ENCODE measurements at regions not wholly inside any gene's neighbourhood (a gene's known extent, or its start where the extent isn't known, plus 50 kb on each side); places are given as distances from the start of the nearest gene placed in this dataset.
"Not testable (repeated sequence)": the region's sequence is repeated elsewhere in the genome, so short reads cannot be mapped to it uniquely, and the experiment has no call there.

DNA sequence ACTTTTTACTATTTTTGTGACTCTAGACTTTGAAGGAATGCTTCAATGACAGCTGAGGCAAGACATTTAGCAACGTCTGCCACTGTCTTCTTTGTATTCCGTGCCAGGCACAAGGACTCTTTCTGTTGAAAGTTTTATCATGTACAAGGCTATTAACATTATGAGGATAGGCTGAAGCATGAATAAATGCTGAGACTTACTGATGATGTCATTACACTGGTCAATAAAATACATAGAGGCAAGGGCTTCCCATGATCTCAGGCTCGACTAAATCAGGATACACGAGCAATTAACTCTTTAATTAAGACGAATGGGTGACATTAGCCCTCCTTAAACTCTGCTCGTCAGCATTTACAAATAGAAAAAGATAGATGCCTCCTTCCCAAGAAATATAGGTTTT, 1393.3 kb upstream of the WWC1 start:
- H3K4me3 Mint-ChIP-seq = no peak overlapping the region
- peaks cover 30% of the 10 kb centered on the region for H3K9me3 Mint-ChIP-seq
- H3K36me3 Mint-ChIP-seq (ENCODE audit: low read depth) = no peaks in the 10 kb centered on the region
- no peaks in the 10 kb centered on the region for H3K27me3 Mint-ChIP-seq (ENCODE audit: low read depth)
- H3K27ac Mint-ChIP-seq = no peak overlapping the region
- no peak for DNase-seq (ENCODE audit: low spot score)
- no peaks in the 10 kb centered on the region for H3K4me1 Mint-ChIP-seq (ENCODE audit: low read depth)

GRCh38 chr5:166899343-166899742, 1392.1 kb upstream of the WWC1 start:
- H3K4me1 Mint-ChIP-seq (ENCODE audit: low read depth) = no peaks in the 10 kb centered on the region
- no peak overlapping the region for H3K27ac Mint-ChIP-seq
- H3K27me3 Mint-ChIP-seq (ENCODE audit: low read depth) = no peaks in the 10 kb centered on the region
- H3K4me3 Mint-ChIP-seq = no peak overlapping the region
- no peaks in the 10 kb centered on the region for H3K36me3 Mint-ChIP-seq (ENCODE audit: low read depth)
- no peak for DNase-seq (ENCODE audit: low spot score)
- H3K9me3 Mint-ChIP-seq = peaks cover 25% of the 10 kb centered on the region

DNA sequence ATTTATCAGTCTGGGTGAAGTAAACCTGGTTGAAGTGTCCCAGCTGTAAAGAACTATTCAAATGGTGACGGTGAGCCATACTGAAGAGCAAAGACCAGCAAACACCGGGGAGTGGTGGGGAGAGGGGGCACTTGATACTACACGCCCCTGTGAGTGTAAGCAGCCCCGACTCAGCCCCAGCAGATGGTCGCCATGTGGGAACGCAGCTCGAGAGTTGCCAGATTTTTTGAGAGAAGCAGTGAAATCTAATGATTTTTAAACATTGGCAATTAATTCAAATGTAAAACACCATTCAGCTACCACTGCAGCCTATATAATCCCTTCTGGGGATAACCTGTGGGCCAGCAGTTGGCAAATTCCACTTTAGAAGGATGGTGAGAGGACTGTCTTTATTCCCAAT, 1386.9 kb upstream of the WWC1 start:
- no peak for DNase-seq (ENCODE audit: low spot score)
- Mint-ChIP-seq H3K9me3 (peaks cover 10% of the 10 kb centered on the region), H3K36me3 (ENCODE audit: low read depth) (no peaks in the 10 kb centered on the region), H3K4me1 (ENCODE audit: low read depth) (no peaks in the 10 kb centered on the region), H3K27ac (no peak overlapping the region), H3K4me3 (no peak overlapping the region), H3K27me3 (ENCODE audit: low read depth) (no peaks in the 10 kb centered on the region)

DNA sequence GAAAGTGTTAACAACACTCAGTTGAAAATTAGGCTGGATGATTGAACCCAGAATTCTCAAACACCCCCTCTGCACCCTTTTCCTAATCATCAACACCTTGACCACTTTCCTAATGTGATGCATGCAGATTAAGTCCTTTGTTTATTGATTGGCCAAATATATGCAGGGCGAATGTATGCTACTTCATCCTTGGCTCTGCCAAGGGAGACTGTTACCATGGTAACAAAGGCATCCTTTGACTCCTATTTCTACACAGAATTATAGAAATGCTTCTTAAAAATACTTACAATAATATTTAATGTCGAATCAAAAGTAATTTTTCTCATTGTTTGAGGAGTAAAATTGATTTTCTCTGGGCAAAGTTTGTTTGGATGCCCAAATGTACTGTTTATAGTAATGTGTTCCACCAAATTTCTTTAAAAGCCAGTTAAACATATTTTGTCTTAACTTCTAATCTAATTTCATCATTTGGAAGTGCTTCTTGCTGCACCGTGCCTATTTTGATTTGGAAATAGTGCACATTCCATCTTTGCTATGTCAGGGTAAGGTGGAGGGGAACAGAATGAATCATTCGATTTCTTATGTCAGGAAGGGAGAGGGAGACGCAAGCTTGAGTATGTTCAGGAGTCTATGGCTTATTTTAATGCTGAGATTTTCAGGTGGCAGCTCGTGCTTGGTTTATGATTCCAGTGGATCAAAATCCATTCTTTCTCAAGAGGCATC, 1384.3 kb upstream of the WWC1 start:
- H3K36me3 Mint-ChIP-seq (ENCODE audit: low read depth) = no peaks in the 10 kb centered on the region
- no peak overlapping the region for H3K27ac Mint-ChIP-seq
- peaks cover 8% of the 10 kb centered on the region for H3K9me3 Mint-ChIP-seq
- no peaks in the 10 kb centered on the region for H3K27me3 Mint-ChIP-seq (ENCODE audit: low read depth)
- no peak overlapping the region for H3K4me3 Mint-ChIP-seq
- H3K4me1 Mint-ChIP-seq (ENCODE audit: low read depth) = no peaks in the 10 kb centered on the region
- DNase-seq (ENCODE audit: low spot score) = no peak

GRCh38 chr5:166909040-166909439, 1382.4 kb upstream of the WWC1 start:
- Mint-ChIP-seq H3K27ac (no peak overlapping the region), H3K4me3 (no peak overlapping the region), H3K36me3 (ENCODE audit: low read depth) (no peaks in the 10 kb centered on the region), H3K9me3 (peaks cover 10% of the 10 kb centered on the region), H3K4me1 (ENCODE audit: low read depth) (no peaks in the 10 kb centered on the region), H3K27me3 (ENCODE audit: low read depth) (no peaks in the 10 kb centered on the region)
- DNase-seq (ENCODE audit: low spot score) = no peak

- no peak overlapping the region for H3K27ac Mint-ChIP-seq
- no peak for DNase-seq (ENCODE audit: low spot score)
- H3K4me1 Mint-ChIP-seq (ENCODE audit: low read depth) = no peaks in the 10 kb centered on the region
- no peaks in the 10 kb centered on the region for H3K36me3 Mint-ChIP-seq (ENCODE audit: low read depth)
- peaks cover 17% of the 10 kb centered on the region for H3K9me3 Mint-ChIP-seq
- no peak overlapping the region for H3K4me3 Mint-ChIP-seq
- no peaks in the 10 kb centered on the region for H3K27me3 Mint-ChIP-seq (ENCODE audit: low read depth)
Observed at GRCh38 chr5:166909926-166910325, 1381.5 kb upstream of the WWC1 start.

DNA sequence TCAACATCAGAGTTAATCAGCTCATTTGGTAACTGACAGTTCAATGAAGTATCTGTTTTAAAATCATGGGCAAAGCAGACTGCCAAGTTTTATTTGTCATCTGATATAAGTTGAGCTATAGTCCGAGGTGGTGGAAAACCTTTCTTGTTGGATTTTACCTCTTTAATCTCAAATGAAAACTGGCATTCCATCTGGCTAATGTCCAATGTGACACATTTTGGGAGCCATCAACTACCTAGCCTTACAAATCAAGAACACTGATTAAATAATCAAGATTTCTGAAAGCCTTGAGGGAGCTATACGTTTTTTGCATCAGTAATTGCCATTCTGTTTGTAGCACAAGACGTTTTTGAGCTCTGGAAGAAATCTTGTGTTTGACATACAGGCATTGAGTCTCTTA, 1380.5 kb upstream of the WWC1 start:
- no peak for DNase-seq (ENCODE audit: low spot score)
- no peak overlapping the region for H3K4me3 Mint-ChIP-seq
- no peaks in the 10 kb centered on the region for H3K4me1 Mint-ChIP-seq (ENCODE audit: low read depth)
- no peaks in the 10 kb centered on the region for H3K27me3 Mint-ChIP-seq (ENCODE audit: low read depth)
- no peaks in the 10 kb centered on the region for H3K36me3 Mint-ChIP-seq (ENCODE audit: low read depth)
- H3K9me3 Mint-ChIP-seq = peaks cover 17% of the 10 kb centered on the region
- H3K27ac Mint-ChIP-seq = no peak overlapping the region

DNA sequence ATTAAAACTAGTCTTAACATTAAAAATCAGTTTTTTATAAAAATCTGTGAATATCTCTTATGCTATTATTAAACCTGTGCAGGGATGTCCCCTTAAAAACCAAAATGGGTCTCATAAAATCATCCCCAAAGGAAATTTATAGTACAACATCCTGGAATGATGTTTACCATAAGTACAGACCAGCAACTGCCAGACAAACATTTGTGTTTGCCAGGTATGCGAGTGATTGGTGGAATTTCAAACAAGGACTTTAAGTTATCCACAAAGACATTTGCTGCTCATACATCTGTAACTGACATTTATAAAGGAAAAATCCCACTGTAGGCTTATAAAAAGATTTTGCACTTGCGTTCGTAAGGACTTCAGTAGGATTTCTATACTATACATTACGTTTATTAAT, 1375.4 kb upstream of the WWC1 start:
- Mint-ChIP-seq H3K4me3 (no peak overlapping the region), H3K27me3 (ENCODE audit: low read depth) (no peaks in the 10 kb centered on the region), H3K36me3 (ENCODE audit: low read depth) (no peaks in the 10 kb centered on the region), H3K4me1 (ENCODE audit: low read depth) (no peaks in the 10 kb centered on the region), H3K9me3 (peaks cover 27% of the 10 kb centered on the region), H3K27ac (no peak overlapping the region)
- no peak for DNase-seq (ENCODE audit: low spot score)

GRCh38 chr5:166926138-166926537, 1365.3 kb upstream of the WWC1 start:
- DNase-seq (ENCODE audit: low spot score) = no peak
- Mint-ChIP-seq H3K9me3 (peaks cover 51% of the 10 kb centered on the region), H3K27ac (no peak overlapping the region), H3K4me3 (no peak overlapping the region), H3K36me3 (ENCODE audit: low read depth) (no peaks in the 10 kb centered on the region), H3K27me3 (ENCODE audit: low read depth) (no peaks in the 10 kb centered on the region), H3K4me1 (ENCODE audit: low read depth) (no peaks in the 10 kb centered on the region)

GRCh38 chr5:166926806-166927475, 1364.5 kb upstream of the WWC1 start:
- DNase-seq (ENCODE audit: low spot score); H3K36me3 Mint-ChIP-seq (ENCODE audit: low read depth); H3K27me3 Mint-ChIP-seq (ENCODE audit: low read depth); H3K4me1 Mint-ChIP-seq (ENCODE audit: low read depth); H3K4me3 Mint-ChIP-seq; H3K27ac Mint-ChIP-seq: not testable (repeated sequence)
- H3K9me3 Mint-ChIP-seq = peaks cover 55% of the 10 kb centered on the region

GRCh38 chr5:166936351-166936750, 1355.1 kb upstream of the WWC1 start:
- no peak for DNase-seq (ENCODE audit: low spot score)
- no peaks in the 10 kb centered on the region for H3K36me3 Mint-ChIP-seq (ENCODE audit: low read depth)
- no peak overlapping the region for H3K27ac Mint-ChIP-seq
- H3K4me3 Mint-ChIP-seq = no peak overlapping the region
- H3K27me3 Mint-ChIP-seq (ENCODE audit: low read depth) = no peaks in the 10 kb centered on the region
- peaks cover 32% of the 10 kb centered on the region for H3K9me3 Mint-ChIP-seq
- H3K4me1 Mint-ChIP-seq (ENCODE audit: low read depth) = no peaks in the 10 kb centered on the region

DNA sequence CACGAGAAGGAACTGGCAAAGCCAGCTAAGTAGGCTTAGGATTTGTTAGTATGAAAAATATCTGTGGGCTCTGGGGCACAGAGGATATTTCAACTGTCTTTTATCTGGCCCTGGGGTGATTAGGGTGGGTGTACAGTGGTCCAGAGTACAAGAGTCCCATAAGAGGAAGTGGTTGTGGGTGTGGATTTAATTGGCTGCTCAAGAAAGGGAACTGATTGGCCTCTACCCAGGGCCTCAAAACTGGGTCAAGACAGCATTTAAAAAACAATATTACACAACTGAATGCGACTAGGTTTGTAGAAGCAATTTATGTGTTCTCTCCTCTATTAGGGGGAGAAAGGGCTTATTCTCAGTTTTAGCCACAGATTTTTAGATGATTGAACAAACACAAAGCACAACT, 1353.4 kb upstream of the WWC1 start:
- Mint-ChIP-seq H3K4me1 (ENCODE audit: low read depth) (no peaks in the 10 kb centered on the region), H3K36me3 (ENCODE audit: low read depth) (no peaks in the 10 kb centered on the region)

GRCh38 chr5:166942948-166943347, 1348.5 kb upstream of the WWC1 start:
- Mint-ChIP-seq H3K27me3 (ENCODE audit: low read depth) (no peaks in the 10 kb centered on the region), H3K27ac (no peak overlapping the region), H3K4me1 (ENCODE audit: low read depth) (no peaks in the 10 kb centered on the region), H3K4me3 (no peak overlapping the region), H3K9me3 (peaks cover 33% of the 10 kb centered on the region), H3K36me3 (ENCODE audit: low read depth) (no peaks in the 10 kb centered on the region)
- DNase-seq (ENCODE audit: low spot score) = no peak

More for the DNA sequence above, 1353.4 kb upstream of the WWC1 start:
- Mint-ChIP-seq H3K4me3 (no peak overlapping the region), H3K27me3 (ENCODE audit: low read depth) (no peaks in the 10 kb centered on the region), H3K27ac (no peak overlapping the region), H3K9me3 (peaks cover 30% of the 10 kb centered on the region)
- no peak for DNase-seq (ENCODE audit: low spot score)

GRCh38 chr5:166947045-166947444, 1344.4 kb upstream of the WWC1 start:
- H3K27ac Mint-ChIP-seq = no peak overlapping the region
- no peaks in the 10 kb centered on the region for H3K4me1 Mint-ChIP-seq (ENCODE audit: low read depth)
- no peak overlapping the region for H3K4me3 Mint-ChIP-seq
- H3K36me3 Mint-ChIP-seq (ENCODE audit: low read depth) = no peaks in the 10 kb centered on the region
- H3K27me3 Mint-ChIP-seq (ENCODE audit: low read depth) = no peaks in the 10 kb centered on the region
- DNase-seq (ENCODE audit: low spot score) = no peak
- peaks cover 16% of the 10 kb centered on the region for H3K9me3 Mint-ChIP-seq

DNA sequence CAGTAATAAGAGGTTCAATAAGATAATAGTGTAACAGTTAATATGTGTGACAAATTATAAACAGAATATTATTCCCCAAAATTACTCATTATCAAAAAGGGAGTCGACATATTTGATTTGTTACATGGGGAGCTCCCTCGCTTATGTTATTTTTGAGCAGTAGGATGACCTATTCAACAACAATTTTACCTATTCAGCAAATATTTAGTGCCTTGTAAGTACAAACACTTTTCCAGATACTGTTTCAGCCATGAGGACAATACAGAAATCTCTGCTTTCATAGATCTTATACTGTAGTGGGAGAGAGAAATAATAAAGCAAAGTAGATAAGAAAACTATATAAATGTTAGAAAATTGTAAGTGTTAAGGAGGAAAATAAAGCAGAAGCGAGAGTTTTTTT, 1342.8 kb upstream of the WWC1 start:
- no peak overlapping the region for H3K27ac Mint-ChIP-seq
- peaks cover 5% of the 10 kb centered on the region for H3K9me3 Mint-ChIP-seq
- no peaks in the 10 kb centered on the region for H3K27me3 Mint-ChIP-seq (ENCODE audit: low read depth)
- no peaks in the 10 kb centered on the region for H3K36me3 Mint-ChIP-seq (ENCODE audit: low read depth)
- H3K4me3 Mint-ChIP-seq = no peak overlapping the region
- DNase-seq (ENCODE audit: low spot score) = no peak
- H3K4me1 Mint-ChIP-seq (ENCODE audit: low read depth) = no peaks in the 10 kb centered on the region
